ENCODE measurements at regions not wholly inside any gene's neighbourhood (a gene's known extent, or its start where the extent isn't known, plus 50 kb on each side); places are given as distances from the start of the nearest gene placed in this dataset.
"Not testable (repeated sequence)": the region's sequence is repeated elsewhere in the genome, so short reads cannot be mapped to it uniquely, and the experiment has no call there.

DNA sequence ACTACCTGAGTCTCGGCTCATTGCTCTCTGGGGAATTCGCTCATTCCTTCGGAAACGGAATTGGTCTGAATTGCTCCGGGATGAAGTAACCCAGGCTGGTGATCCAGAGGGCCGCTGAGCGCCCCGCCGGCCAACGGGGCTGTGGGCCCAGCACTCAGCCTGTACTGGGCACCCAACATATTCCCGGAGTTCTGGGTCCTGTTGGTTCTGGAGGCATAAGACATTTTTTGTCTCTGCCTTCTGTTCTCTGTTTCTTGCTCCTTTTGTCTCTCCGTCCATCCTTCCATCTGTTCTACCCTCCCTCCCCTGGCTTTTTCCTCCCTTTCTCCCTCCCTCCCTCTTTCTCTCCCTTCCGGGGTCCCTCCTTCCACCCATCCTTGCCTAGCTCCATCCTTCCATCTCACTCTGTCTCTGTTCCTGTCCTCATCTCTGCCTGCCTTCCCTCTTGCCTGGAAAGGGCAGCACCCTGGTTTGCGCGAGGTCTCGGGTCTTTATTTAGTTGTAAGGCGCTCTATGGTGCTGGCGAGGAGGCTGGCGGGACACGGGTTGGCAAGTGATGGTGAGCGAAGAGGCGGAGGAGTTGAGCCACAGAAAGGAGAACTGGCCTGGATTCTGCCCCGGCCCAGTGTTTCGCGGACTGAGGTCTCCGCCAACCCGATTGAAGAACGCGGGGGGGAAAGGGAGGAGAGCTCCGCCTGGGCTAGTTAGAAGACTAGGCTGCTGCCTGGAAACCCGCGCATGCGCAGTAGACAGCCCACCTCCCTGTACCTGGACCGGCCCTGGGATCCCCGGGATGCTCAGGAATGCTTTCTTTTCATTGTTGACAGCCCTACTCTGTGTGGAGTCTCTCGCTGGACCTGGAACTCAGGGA is 1468.0 kb downstream of the FOXD4L5 start:
- peak overlapping the region; percentile 37 to 54 for H3K27ac ChIP-seq (ENCODE audit: low read length in 2 of 2)
- peak overlapping the region; percentile 64 for H3K9ac ChIP-seq (ENCODE audit: low read length)
- no peaks in the 10 kb centered on the region for H4K20me1 ChIP-seq (ENCODE audit: control insufficient read depth, insufficient read depth, low read length, poor library complexity, severe bottlenecking)
- ChIA-PET POLR2A (interaction anchor here (2.3 to 2.4 kb wide), 3 partner anchors 1014 to 1018 kb away, joined by 11 to 29 read pairs (median 16); no protein-coding TSS in a partner anchor), CTCF (interaction anchor here (1.6 to 2.2 kb wide), 3 partner anchors 1014 to 1018 kb away, joined by 6 to 13 read pairs (median 7); no protein-coding TSS in a partner anchor)
- Mint-ChIP-seq H3K4me1 (peaks cover 16% of the 10 kb centered on the region), H3K27me3 (peaks cover 9% of the 10 kb centered on the region), H3K4me3 (peak overlapping the region; percentile 91), H3K27ac (peak overlapping the region; percentile 90), H3K9me3 (ENCODE audit: insufficient read depth) (peaks cover 8% of the 10 kb centered on the region)
- TF ChIP-seq, protein P1, sequence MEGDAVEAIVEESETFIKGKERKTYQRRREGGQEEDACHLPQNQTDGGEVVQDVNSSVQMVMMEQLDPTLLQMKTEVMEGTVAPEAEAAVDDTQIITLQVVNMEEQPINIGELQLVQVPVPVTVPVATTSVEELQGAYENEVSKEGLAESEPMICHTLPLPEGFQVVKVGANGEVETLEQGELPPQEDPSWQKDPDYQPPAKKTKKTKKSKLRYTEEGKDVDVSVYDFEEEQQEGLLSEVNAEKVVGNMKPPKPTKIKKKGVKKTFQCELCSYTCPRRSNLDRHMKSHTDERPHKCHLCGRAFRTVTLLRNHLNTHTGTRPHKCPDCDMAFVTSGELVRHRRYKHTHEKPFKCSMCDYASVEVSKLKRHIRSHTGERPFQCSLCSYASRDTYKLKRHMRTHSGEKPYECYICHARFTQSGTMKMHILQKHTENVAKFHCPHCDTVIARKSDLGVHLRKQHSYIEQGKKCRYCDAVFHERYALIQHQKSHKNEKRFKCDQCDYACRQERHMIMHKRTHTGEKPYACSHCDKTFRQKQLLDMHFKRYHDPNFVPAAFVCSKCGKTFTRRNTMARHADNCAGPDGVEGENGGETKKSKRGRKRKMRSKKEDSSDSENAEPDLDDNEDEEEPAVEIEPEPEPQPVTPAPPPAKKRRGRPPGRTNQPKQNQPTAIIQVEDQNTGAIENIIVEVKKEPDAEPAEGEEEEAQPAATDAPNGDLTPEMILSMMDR (IDR thresholded peaks at IDR 0.05) = no peak
- no peak for TF ChIP-seq EZH2 (IDR thresholded peaks at IDR 0.05; ENCODE audit: borderline replicate concordance, insufficient read depth, low read depth, low read length, poor library complexity, severe bottlenecking)
- H3K4me2 ChIP-seq (replicated peaks; ENCODE audit: low read depth, low read length, poor library complexity, severe bottlenecking) = peak overlapping the region; percentile 82
- peak overlapping the region; percentile 68 for H2AFZ ChIP-seq (ENCODE audit: insufficient read depth, low read depth, low read length, poor library complexity, severe bottlenecking)
- WGBS (ENCODE audit: insufficient coverage) = 23% methylated on average over 36 of the region's 36 CpGs
- peaks cover 0 to 36% (median 2%) of the 10 kb centered on the region in 3 donors for H3K9me3 ChIP-seq (ENCODE audit: control extremely low read depth in 1 of 3, control insufficient read depth in 2 of 3, insufficient read depth in 1 of 3, low read length in 2 of 3)
- intact Hi-C loops (cut with micrococcal nuclease) = no loop called here
- no peaks in the 10 kb centered on the region for H3K79me2 ChIP-seq (ENCODE audit: control insufficient read depth, insufficient read depth, low read length)
- H3K4me1 ChIP-seq (ENCODE audit: control insufficient read depth in 2 of 2, insufficient read depth in 2 of 2, low read length in 2 of 2) = peaks cover 10 to 17% of the 10 kb centered on the region in 2 donors
- peak overlapping the region; percentile 8 to 62 (median 54) for H3K4me3 ChIP-seq (ENCODE audit: control extremely low read depth in 1 of 5, extremely low read depth in 1 of 5, insufficient read depth in 1 of 5, low read depth in 2 of 5, low read length in 4 of 5)
- H3K36me3 ChIP-seq (replicated peaks in 1 of 2; ENCODE audit: control extremely low read depth in 1 of 2, control insufficient read depth in 1 of 2, extremely low read depth in 1 of 2, insufficient read depth in 2 of 2, low read length in 1 of 2) = no peaks in the 10 kb centered on the region
- peak; percentile 89 for DNase-seq
- peak; percentile 74 for ATAC-seq (ENCODE audit: low read depth)
- H3K27me3 ChIP-seq (replicated peaks in 1 of 4; ENCODE audit: control extremely low read depth in 1 of 4, control insufficient read depth in 3 of 4, insufficient read depth in 4 of 4, low read length in 3 of 4) = peaks cover 0 to 6% (median 2%) of the 10 kb centered on the region in 4 experiments

DNA sequence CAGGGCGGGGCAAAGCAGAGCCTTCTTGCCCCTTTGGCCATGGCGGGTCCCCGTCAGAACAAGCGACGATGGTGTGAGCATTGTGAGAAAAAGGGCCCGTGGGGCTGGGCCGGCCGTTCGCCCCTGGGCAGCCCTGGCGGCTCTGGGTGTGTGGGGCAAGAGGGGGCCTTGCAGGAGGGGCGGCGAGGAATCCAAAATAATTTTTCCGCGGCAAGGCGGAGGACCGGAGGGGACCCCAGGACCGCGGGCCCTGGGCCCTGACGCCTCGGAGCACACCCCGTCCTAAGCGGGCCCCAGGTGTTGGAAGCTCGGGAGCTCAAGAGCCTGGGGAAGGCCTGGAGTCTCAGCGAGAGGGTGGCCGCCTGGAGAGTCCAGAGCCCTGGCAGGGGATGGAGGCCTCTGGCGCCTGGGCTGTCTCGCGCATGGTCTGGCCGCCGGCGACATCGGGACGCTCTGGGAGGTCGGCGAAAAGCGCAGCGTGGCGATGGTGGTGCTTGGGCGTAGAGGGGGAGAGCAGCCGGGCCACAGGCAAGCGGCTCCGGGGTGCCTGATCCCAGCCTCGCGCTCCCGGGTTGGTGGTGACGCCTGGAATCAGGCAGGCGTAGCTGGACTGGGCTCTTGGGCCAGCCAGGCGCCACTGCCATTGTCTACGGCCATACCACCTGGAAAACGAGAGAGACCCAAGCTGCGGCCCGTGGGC is 1469.9 kb downstream of the FOXD4L5 start:
- H3K27me3 Mint-ChIP-seq; H3K27ac Mint-ChIP-seq; H3K9ac ChIP-seq (ENCODE audit: low read length); H3K4me2 ChIP-seq (replicated peaks; ENCODE audit: low read depth, low read length, poor library complexity, severe bottlenecking); H3K79me2 ChIP-seq (ENCODE audit: control insufficient read depth, insufficient read depth, low read length); H4K20me1 ChIP-seq (ENCODE audit: control insufficient read depth, insufficient read depth, low read length, poor library complexity, severe bottlenecking); H3K36me3 ChIP-seq (replicated peaks in 1 of 2; ENCODE audit: control extremely low read depth in 1 of 2, control insufficient read depth in 1 of 2, extremely low read depth in 1 of 2, insufficient read depth in 2 of 2, low read length in 1 of 2); ATAC-seq (ENCODE audit: low read depth); H3K4me3 Mint-ChIP-seq; H3K27ac ChIP-seq (ENCODE audit: low read length in 2 of 2); H3K27me3 ChIP-seq (replicated peaks in 1 of 4; ENCODE audit: control extremely low read depth in 1 of 4, control insufficient read depth in 3 of 4, insufficient read depth in 4 of 4, low read length in 3 of 4); CTCF ChIA-PET; H3K9me3 Mint-ChIP-seq (ENCODE audit: insufficient read depth); intact Hi-C loops (cut with micrococcal nuclease); POLR2A ChIA-PET; H3K4me3 ChIP-seq (ENCODE audit: control extremely low read depth in 1 of 5, extremely low read depth in 1 of 5, insufficient read depth in 1 of 5, low read depth in 2 of 5, low read length in 4 of 5); H2AFZ ChIP-seq (ENCODE audit: insufficient read depth, low read depth, low read length, poor library complexity, severe bottlenecking): not testable (repeated sequence)
- WGBS (ENCODE audit: insufficient coverage) = 53% methylated on average over 13 of the region's 52 CpGs
- peak; percentile 16 for DNase-seq
- H3K4me1 Mint-ChIP-seq = peaks cover 16% of the 10 kb centered on the region
- peaks cover 10 to 15% of the 10 kb centered on the region in 2 donors for H3K4me1 ChIP-seq (ENCODE audit: control insufficient read depth in 2 of 2, insufficient read depth in 2 of 2, low read length in 2 of 2)
- peaks cover 0 to 32% (median 2%) of the 10 kb centered on the region in 3 donors for H3K9me3 ChIP-seq (ENCODE audit: control extremely low read depth in 1 of 3, control insufficient read depth in 2 of 3, insufficient read depth in 1 of 3, low read length in 2 of 3)

DNA sequence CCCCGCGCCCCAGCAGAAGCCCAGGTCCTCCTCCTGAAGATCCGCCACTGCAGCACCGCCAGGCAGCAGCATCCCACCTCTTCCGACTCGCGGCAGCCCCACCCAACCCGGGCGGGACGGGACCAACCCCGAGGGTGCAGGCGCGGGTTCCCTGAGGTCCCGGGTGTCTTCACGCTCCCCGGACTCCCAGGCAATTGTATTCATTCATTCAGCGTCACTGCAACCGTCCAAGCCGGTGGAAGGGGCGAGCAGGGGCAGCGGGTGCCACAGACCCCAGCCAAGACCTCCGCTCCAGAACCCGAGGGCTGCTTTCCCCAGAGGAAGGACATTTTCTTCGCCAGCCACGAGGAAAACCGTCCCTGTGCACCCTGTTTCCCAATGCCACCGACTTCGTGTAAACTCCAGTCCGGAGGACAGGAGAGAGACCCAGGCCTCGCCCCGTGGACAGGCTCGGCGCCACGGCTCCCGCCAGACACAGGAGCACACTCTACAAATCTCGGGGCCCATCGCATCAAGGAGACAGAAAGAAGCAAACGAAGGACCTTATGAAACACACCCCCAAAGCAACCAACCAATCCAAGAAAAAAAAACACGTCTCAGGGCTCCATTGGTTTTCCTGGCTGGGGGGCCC is 1471.5 kb downstream of the FOXD4L5 start:
- 36% methylated on average over 33 of the region's 39 CpGs for WGBS (ENCODE audit: insufficient coverage)
- H3K36me3 ChIP-seq (replicated peaks in 1 of 2; ENCODE audit: control extremely low read depth in 1 of 2, control insufficient read depth in 1 of 2, extremely low read depth in 1 of 2, insufficient read depth in 2 of 2, low read length in 1 of 2); POLR2A ChIA-PET; H3K9me3 Mint-ChIP-seq (ENCODE audit: insufficient read depth); H4K20me1 ChIP-seq (ENCODE audit: control insufficient read depth, insufficient read depth, low read length, poor library complexity, severe bottlenecking); ATAC-seq (ENCODE audit: low read depth); H3K27me3 ChIP-seq (replicated peaks in 1 of 4; ENCODE audit: control extremely low read depth in 1 of 4, control insufficient read depth in 3 of 4, insufficient read depth in 4 of 4, low read length in 3 of 4); H3K27me3 Mint-ChIP-seq; CTCF ChIA-PET; intact Hi-C loops (cut with micrococcal nuclease); H3K79me2 ChIP-seq (ENCODE audit: control insufficient read depth, insufficient read depth, low read length); H2AFZ ChIP-seq (ENCODE audit: insufficient read depth, low read depth, low read length, poor library complexity, severe bottlenecking); H3K27ac ChIP-seq (ENCODE audit: low read length in 2 of 2); H3K9ac ChIP-seq (ENCODE audit: low read length); H3K27ac Mint-ChIP-seq; H3K4me3 Mint-ChIP-seq; H3K4me2 ChIP-seq (replicated peaks; ENCODE audit: low read depth, low read length, poor library complexity, severe bottlenecking): not testable (repeated sequence)
- H3K4me1 Mint-ChIP-seq = peaks cover 16% of the 10 kb centered on the region
- DNase-seq = peak; percentile 14
- Histone ChIP-seq H3K9me3 (ENCODE audit: control extremely low read depth in 1 of 3, control insufficient read depth in 2 of 3, insufficient read depth in 1 of 3, low read length in 2 of 3) (peaks cover 0 to 28% (median 2%) of the 10 kb centered on the region in 3 donors), H3K4me1 (ENCODE audit: control insufficient read depth in 2 of 2, insufficient read depth in 2 of 2, low read length in 2 of 2) (peaks cover 10 to 15% of the 10 kb centered on the region in 2 donors), H3K4me3 (ENCODE audit: control extremely low read depth in 1 of 5, extremely low read depth in 1 of 5, insufficient read depth in 1 of 5, low read depth in 2 of 5, low read length in 4 of 5) (peak overlapping the region in 1 of 5 experiments; percentile 25)
